Chondrocyte (in vitro differentiated cells): ENCODE measurements at regions not wholly inside any gene's neighbourhood (a gene's known extent, or its start where the extent isn't known, plus 50 kb on each side); places are given as distances from the start of the nearest gene placed in this dataset.
"Not testable (repeated sequence)": the region's sequence is repeated elsewhere in the genome, so short reads cannot be mapped to it uniquely, and the experiment has no call there.

ENCODE experiments used
- DNase-seq: peaks from one replicate; pipeline ENCODE4 v3.0.0; 2021; ENCODE audit warnings: mixed read lengths, low spot score
- H3K27ac Mint-ChIP-seq: one replicate; pipeline ENCODE4 v1.8.0; 2021; ENCODE audit warnings: mild to moderate bottlenecking, moderate library complexity, mixed read lengths; ENCODE audit not compliant: unreplicated experiment
- H3K27me3 Mint-ChIP-seq: 2 replicates; pipeline ENCODE4 v1.8.0; 2021; ENCODE audit warnings: low read depth, mixed read lengths
- H3K36me3 Mint-ChIP-seq: 2 replicates; pipeline ENCODE4 v1.8.0; 2021; ENCODE audit warnings: low read depth, mixed read lengths
- H3K4me1 Mint-ChIP-seq: 2 replicates; pipeline ENCODE4 v1.8.0; 2021; ENCODE audit warnings: low read depth, mild to moderate bottlenecking, mixed read lengths
- H3K4me3 Mint-ChIP-seq: one replicate; pipeline ENCODE4 v1.8.0; 2021; ENCODE audit warnings: mild to moderate bottlenecking, moderate library complexity, mixed read lengths; ENCODE audit not compliant: unreplicated experiment
- H3K9me3 Mint-ChIP-seq: 2 replicates; pipeline ENCODE4 v1.8.0; 2021; ENCODE audit warnings: low read depth, mixed read lengths
- TF ChIP-seq, protein P1 (sequence below): fragments of 200-600 bp; sonication (generic); IDR thresholded peaks from 2 replicates; pipeline ENCODE4 v1.5.0; 2021; ENCODE audit warnings: antibody characterized with exemption, mild to moderate bottlenecking, moderate library complexity

DNA sequence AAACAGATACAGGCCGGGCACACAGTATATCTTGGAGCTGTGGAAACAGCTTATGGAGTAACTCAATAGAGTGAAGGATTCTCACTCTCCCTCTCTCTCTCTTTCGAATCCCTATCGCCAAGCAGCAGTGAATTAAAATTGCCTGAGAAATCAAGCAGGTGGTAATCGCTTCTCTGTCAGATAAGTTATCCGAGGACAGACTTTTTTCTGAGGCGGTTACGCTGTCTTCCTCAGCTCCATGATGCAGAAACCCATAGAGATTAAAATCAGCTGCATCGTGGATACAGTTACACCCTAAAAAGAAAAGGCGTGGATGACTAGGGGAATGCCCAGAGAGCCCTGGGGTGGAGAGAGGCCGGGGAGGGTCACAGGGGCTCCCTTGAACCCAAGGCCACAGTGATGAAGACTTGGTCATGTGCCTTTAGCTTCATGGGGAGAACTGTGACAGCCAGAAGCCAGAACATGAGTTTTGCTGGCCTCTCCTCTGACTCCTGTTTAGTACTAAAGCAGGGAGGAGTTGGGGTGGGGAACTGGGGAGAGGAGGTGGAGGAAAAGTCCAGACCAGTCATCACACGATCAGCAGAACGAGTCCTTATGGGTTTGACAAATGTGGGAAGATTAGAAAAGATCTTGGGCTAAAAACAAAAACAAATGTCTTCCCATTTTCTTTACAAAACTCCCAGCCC lies 138.8 kb upstream of the JARID2 start:
- no peak for DNase-seq
- H3K27me3 Mint-ChIP-seq = peaks cover 5% of the 10 kb centered on the region
- H3K4me3 Mint-ChIP-seq = no peak overlapping the region
- H3K36me3 Mint-ChIP-seq = peaks cover 3% of the 10 kb centered on the region
- H3K4me1 Mint-ChIP-seq = no peaks in the 10 kb centered on the region
- TF ChIP-seq, protein P1, sequence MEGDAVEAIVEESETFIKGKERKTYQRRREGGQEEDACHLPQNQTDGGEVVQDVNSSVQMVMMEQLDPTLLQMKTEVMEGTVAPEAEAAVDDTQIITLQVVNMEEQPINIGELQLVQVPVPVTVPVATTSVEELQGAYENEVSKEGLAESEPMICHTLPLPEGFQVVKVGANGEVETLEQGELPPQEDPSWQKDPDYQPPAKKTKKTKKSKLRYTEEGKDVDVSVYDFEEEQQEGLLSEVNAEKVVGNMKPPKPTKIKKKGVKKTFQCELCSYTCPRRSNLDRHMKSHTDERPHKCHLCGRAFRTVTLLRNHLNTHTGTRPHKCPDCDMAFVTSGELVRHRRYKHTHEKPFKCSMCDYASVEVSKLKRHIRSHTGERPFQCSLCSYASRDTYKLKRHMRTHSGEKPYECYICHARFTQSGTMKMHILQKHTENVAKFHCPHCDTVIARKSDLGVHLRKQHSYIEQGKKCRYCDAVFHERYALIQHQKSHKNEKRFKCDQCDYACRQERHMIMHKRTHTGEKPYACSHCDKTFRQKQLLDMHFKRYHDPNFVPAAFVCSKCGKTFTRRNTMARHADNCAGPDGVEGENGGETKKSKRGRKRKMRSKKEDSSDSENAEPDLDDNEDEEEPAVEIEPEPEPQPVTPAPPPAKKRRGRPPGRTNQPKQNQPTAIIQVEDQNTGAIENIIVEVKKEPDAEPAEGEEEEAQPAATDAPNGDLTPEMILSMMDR = no peak
- no peak overlapping the region for H3K27ac Mint-ChIP-seq
- peaks cover 8% of the 10 kb centered on the region for H3K9me3 Mint-ChIP-seq

DNA sequence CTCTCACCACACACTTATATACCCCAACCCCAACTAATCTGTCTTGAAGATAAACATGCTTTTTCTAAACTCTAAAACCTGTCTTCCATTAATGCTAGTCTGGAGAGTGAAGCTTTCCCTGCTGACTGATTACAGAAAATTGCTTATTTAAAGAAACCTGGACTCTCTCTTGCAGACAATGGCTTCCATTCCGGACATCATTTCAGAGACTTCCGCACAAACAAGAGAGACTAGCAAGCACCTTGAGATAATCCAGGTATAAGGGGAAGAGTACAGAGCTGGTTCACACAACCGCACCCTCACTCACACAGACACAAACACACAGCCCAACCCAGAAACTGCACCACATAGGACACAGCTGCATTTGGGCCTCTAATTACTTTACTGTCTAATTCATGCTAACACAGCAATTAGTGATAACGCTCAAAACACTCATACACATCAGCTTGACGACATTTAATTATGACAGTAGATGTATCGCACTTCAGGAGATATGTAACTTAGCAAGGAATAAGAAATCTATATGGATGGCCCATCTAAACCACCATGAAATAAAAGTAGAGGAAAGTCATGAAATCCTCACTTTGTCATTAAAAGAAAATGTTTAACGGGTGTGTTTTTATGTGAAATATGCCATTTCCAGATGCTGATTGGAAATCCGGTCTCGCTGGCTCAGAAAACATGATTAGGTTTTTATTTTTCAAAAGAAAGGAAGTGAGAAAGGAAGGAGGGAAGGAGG lies 138.1 kb upstream of the JARID2 start:
- H3K9me3 Mint-ChIP-seq = peaks cover 8% of the 10 kb centered on the region
- peaks cover 5% of the 10 kb centered on the region for H3K27me3 Mint-ChIP-seq
- no peak overlapping the region for H3K4me3 Mint-ChIP-seq
- TF ChIP-seq, protein P1 = no peak
- no peak for DNase-seq
- peaks cover 3% of the 10 kb centered on the region for H3K36me3 Mint-ChIP-seq
- no peaks in the 10 kb centered on the region for H3K4me1 Mint-ChIP-seq
- H3K27ac Mint-ChIP-seq = no peak overlapping the region

DNA sequence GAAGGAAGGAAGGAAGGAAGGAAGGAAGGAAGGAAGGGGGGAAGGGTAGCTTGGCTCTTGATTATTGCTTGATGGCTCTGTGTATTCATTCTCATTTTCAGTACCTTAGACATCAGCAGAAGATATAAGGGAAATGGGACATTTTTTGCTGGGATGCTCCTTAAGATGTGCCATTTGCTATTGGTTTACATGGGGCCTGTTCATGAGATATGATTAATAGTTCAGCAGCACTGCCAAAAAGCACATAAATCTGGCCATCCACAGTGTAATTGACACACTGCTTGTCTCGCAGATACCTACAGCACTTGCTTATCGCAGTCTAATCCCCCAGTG lies 137.5 kb upstream of the JARID2 start:
- TF ChIP-seq, protein P1 = no peak
- H3K36me3 Mint-ChIP-seq = peaks cover 3% of the 10 kb centered on the region
- DNase-seq = no peak
- H3K27ac Mint-ChIP-seq = no peak overlapping the region
- H3K27me3 Mint-ChIP-seq = peaks cover 5% of the 10 kb centered on the region
- no peaks in the 10 kb centered on the region for H3K4me1 Mint-ChIP-seq
- H3K4me3 Mint-ChIP-seq = no peak overlapping the region
- peaks cover 8% of the 10 kb centered on the region for H3K9me3 Mint-ChIP-seq

DNA sequence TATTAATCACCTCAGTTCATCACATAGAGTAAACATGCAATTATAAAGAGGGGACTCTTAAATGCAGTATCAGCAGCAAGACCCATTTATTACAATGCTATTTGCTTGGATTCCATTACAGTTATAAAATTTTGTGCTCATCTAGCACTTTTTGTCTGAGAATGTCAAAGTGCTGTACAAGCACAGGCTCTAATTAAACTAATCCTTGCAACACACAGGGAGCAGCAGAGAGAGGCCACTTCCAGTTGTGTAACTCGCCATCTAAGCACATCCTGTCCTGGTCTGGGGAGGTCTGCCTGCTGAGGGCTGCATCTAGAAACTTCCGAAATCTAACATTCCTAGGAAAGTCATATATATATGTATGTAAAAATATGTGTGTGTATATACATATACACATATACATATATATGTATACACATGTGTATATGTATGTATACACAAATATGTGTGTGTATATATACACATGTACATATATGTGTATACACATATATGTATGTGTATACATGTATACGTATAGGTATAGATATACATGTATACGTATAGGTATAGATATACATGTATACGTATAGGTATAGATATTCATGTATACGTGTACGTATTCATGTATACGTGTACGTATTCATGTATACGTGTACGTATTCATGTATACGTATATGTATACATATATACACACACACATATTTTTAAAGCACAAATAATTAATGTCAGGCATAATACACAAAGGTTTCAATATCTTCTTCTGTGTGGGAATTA lies 136.4 kb upstream of the JARID2 start:
- H3K4me3 Mint-ChIP-seq = no peak overlapping the region
- no peaks in the 10 kb centered on the region for H3K4me1 Mint-ChIP-seq
- H3K27me3 Mint-ChIP-seq = peaks cover under 1% of the 10 kb centered on the region
- TF ChIP-seq, protein P1 = no peak
- DNase-seq = no peak
- peaks cover 3% of the 10 kb centered on the region for H3K36me3 Mint-ChIP-seq
- no peak overlapping the region for H3K27ac Mint-ChIP-seq
- peaks cover 8% of the 10 kb centered on the region for H3K9me3 Mint-ChIP-seq

DNA sequence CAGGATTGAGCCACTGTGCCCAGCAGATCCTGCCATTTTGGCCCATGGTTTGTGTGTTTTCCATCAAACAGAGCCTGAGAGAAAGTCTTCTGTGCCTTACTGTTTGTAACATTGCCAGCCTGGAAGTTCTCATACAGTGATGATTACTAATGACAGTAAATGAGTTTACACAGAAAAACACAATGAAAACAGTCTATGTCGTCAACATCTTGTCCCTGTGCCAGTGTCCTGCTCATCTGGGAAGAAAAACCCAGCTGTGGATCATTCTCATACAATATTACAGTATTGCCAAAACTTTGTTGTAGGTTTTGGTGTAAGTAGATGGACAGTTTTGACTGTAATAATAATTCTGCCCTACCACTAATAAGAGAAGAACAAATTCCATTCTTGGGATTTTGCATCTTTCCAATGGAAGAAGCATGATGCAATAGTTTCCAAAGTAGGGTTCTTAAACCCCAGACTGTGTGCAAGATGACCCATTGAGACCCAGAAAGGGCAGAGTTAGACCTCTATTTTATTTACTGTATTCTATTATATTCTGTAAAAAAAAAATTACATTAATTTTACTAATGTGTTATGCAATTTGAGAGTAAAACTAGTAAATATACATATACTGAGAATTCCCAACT lies 135.0 kb upstream of the JARID2 start:
- H3K9me3 Mint-ChIP-seq = peaks cover 5% of the 10 kb centered on the region
- H3K4me1 Mint-ChIP-seq = no peaks in the 10 kb centered on the region
- no peak for DNase-seq
- H3K27ac Mint-ChIP-seq = no peak overlapping the region
- H3K27me3 Mint-ChIP-seq = peaks cover 4% of the 10 kb centered on the region
- H3K36me3 Mint-ChIP-seq = peaks cover 1% of the 10 kb centered on the region
- TF ChIP-seq, protein P1 = no peak
- H3K4me3 Mint-ChIP-seq = no peak overlapping the region

DNA sequence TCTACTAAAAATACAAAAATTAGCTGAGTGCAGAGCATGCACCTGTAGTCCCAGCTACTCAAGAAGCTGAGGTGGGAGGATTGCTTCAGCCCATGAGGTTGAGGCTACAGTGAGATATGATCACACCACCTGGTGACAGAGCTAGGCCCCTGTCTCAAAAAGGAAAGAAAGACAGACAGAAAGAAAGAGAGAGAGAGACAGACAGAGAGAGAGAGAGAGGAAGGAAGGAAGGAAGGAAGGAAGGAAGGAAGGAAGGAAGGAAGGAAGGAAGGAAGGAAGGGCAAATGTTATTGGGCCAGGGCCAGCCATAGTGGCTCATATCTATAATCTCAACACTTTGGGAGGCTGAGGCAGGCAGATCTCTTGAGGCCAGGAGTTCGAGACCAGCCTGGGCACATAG lies 134.3 kb upstream of the JARID2 start:
- H3K4me3 Mint-ChIP-seq, H3K27ac Mint-ChIP-seq, H3K36me3 Mint-ChIP-seq, H3K9me3 Mint-ChIP-seq, H3K4me1 Mint-ChIP-seq, H3K27me3 Mint-ChIP-seq, DNase-seq: not testable (repeated sequence)
